ENCODE measurements at regions not wholly inside any gene's neighbourhood (a gene's known extent, or its start where the extent isn't known, plus 50 kb on each side); places are given as distances from the start of the nearest gene placed in this dataset.

GRCh38 chr4:10179957-10180602 is 63.5 kb upstream of the WDR1 start:
- Mint-ChIP-seq H3K27me3 (ENCODE audit: low read depth) (no peaks in the 10 kb centered on the region), H3K27ac (no peak overlapping the region), H3K9me3 (no peaks in the 10 kb centered on the region), H3K36me3 (ENCODE audit: low read depth) (peaks cover 2% of the 10 kb centered on the region), H3K4me3 (no peak overlapping the region), H3K4me1 (ENCODE audit: low read depth) (peaks cover 32% of the 10 kb centered on the region)
- intact Hi-C loops (cut with micrococcal nuclease), result loop anchor here (2.0 to 5.0 kb wide), 2 partner anchors 73 to 77 kb away; no protein-coding TSS in a partner anchor
- CTCF ChIA-PET, result no interaction called here
- no peak for DNase-seq

- Mint-ChIP-seq H3K36me3 (ENCODE audit: low read depth) (peaks cover 2% of the 10 kb centered on the region), H3K9me3 (no peaks in the 10 kb centered on the region), H3K4me3 (no peak overlapping the region), H3K27ac (no peak overlapping the region), H3K27me3 (ENCODE audit: low read depth) (no peaks in the 10 kb centered on the region), H3K4me1 (ENCODE audit: low read depth) (peaks cover 30% of the 10 kb centered on the region)
- DNase-seq, result no peak
- intact Hi-C loops (cut with micrococcal nuclease), result no loop called here
- CTCF ChIA-PET, result no interaction called here
Measured at GRCh38 chr4:10178763-10179162, 62.2 kb upstream of the WDR1 start.

- Mint-ChIP-seq H3K4me3 (no peak overlapping the region), H3K4me1 (ENCODE audit: low read depth) (peaks cover 3% of the 10 kb centered on the region), H3K27ac (no peak overlapping the region), H3K27me3 (ENCODE audit: low read depth) (no peaks in the 10 kb centered on the region), H3K36me3 (ENCODE audit: low read depth) (no peaks in the 10 kb centered on the region), H3K9me3 (no peaks in the 10 kb centered on the region)
- CTCF ChIA-PET, result interaction anchor here (1.2 kb wide), 1 partner anchor 77 kb away, joined by 3 read pairs; no protein-coding TSS in a partner anchor
- intact Hi-C loops (cut with micrococcal nuclease), result no loop called here
- no peak for DNase-seq
Measured at GRCh38 chr4:10175626-10176025, 59.0 kb upstream of the WDR1 start.

GRCh38 chr4:10173754-10174749 is 57.5 kb upstream of the WDR1 start:
- DNase-seq, result no peak
- CTCF ChIA-PET, result interaction anchor here (1.0 to 2.1 kb wide), 5 partner anchors 9 to 1932 kb away, joined by 3 to 9 read pairs (median 4); no protein-coding TSS in a partner anchor
- Mint-ChIP-seq H3K27me3 (ENCODE audit: low read depth) (no peaks in the 10 kb centered on the region), H3K4me1 (ENCODE audit: low read depth) (no peaks in the 10 kb centered on the region), H3K4me3 (no peak overlapping the region), H3K27ac (no peak overlapping the region), H3K9me3 (no peaks in the 10 kb centered on the region), H3K36me3 (ENCODE audit: low read depth) (no peaks in the 10 kb centered on the region)
- intact Hi-C loops (cut with micrococcal nuclease), result no loop called here

- no peak overlapping the region for H3K27ac Mint-ChIP-seq
- H3K36me3 Mint-ChIP-seq (ENCODE audit: low read depth), result no peaks in the 10 kb centered on the region
- H3K9me3 Mint-ChIP-seq, result no peaks in the 10 kb centered on the region
- CTCF ChIA-PET, result interaction anchor here (1.0 to 2.1 kb wide), 3 partner anchors 8 to 1931 kb away, joined by 3 to 9 read pairs (median 3); no protein-coding TSS in a partner anchor
- no peak for DNase-seq
- no peaks in the 10 kb centered on the region for H3K27me3 Mint-ChIP-seq (ENCODE audit: low read depth)
- H3K4me1 Mint-ChIP-seq (ENCODE audit: low read depth), result no peaks in the 10 kb centered on the region
- no peak overlapping the region for H3K4me3 Mint-ChIP-seq
- intact Hi-C loops (cut with micrococcal nuclease), result no loop called here
Measured at GRCh38 chr4:10173037-10173753, 56.6 kb upstream of the WDR1 start.

- CTCF ChIA-PET, result interaction anchor here (1.0 to 1.1 kb wide), 2 partner anchors 14 to 1930 kb away, joined by 3 read pairs; no protein-coding TSS in a partner anchor
- H3K36me3 Mint-ChIP-seq (ENCODE audit: low read depth), result no peaks in the 10 kb centered on the region
Measured at GRCh38 chr4:10172278-10172921, 55.8 kb upstream of the WDR1 start.

GRCh38 chr4:10171055-10171454 is 54.5 kb upstream of the WDR1 start:
- no peaks in the 10 kb centered on the region for H3K36me3 Mint-ChIP-seq (ENCODE audit: low read depth)
- CTCF ChIA-PET, result interaction anchor here (0.5 to 1.9 kb wide), 5 partner anchors 11 to 436 kb away, joined by 3 to 4 read pairs (median 4); no protein-coding TSS in a partner anchor
- intact Hi-C loops (cut with micrococcal nuclease), result no loop called here
- H3K27me3 Mint-ChIP-seq (ENCODE audit: low read depth), result no peaks in the 10 kb centered on the region
- no peak overlapping the region for H3K27ac Mint-ChIP-seq
- no peak for DNase-seq
- H3K4me3 Mint-ChIP-seq, result no peak overlapping the region
- H3K4me1 Mint-ChIP-seq (ENCODE audit: low read depth), result no peaks in the 10 kb centered on the region
- H3K9me3 Mint-ChIP-seq, result no peaks in the 10 kb centered on the region

More at GRCh38 chr4:10172278-10172921, 55.8 kb upstream of the WDR1 start:
- intact Hi-C loops (cut with micrococcal nuclease), result no loop called here
- no peak for DNase-seq
- H3K9me3 Mint-ChIP-seq, result no peaks in the 10 kb centered on the region
- H3K4me3 Mint-ChIP-seq, result no peak overlapping the region
- H3K27me3 Mint-ChIP-seq (ENCODE audit: low read depth), result no peaks in the 10 kb centered on the region
- no peak overlapping the region for H3K27ac Mint-ChIP-seq
- H3K4me1 Mint-ChIP-seq (ENCODE audit: low read depth), result no peaks in the 10 kb centered on the region

- Mint-ChIP-seq H3K4me1 (ENCODE audit: low read depth) (no peaks in the 10 kb centered on the region), H3K9me3 (no peaks in the 10 kb centered on the region), H3K36me3 (ENCODE audit: low read depth) (no peaks in the 10 kb centered on the region), H3K27ac (no peak overlapping the region), H3K27me3 (ENCODE audit: low read depth) (no peaks in the 10 kb centered on the region), H3K4me3 (no peak overlapping the region)
- intact Hi-C loops (cut with micrococcal nuclease), result no loop called here
- CTCF ChIA-PET, result interaction anchor here (0.9 to 1.9 kb wide), 2 partner anchors 11 to 363 kb away, joined by 3 to 4 read pairs; no protein-coding TSS in a partner anchor
- no peak for DNase-seq
Measured at GRCh38 chr4:10169839-10170387, 53.3 kb upstream of the WDR1 start.

- intact Hi-C loops (cut with micrococcal nuclease), result no loop called here
- no peak for DNase-seq
- no peaks in the 10 kb centered on the region for H3K36me3 Mint-ChIP-seq (ENCODE audit: low read depth)
- H3K4me3 Mint-ChIP-seq, result no peak overlapping the region
- H3K27ac Mint-ChIP-seq, result no peak overlapping the region
- H3K4me1 Mint-ChIP-seq (ENCODE audit: low read depth), result no peaks in the 10 kb centered on the region
- no peaks in the 10 kb centered on the region for H3K27me3 Mint-ChIP-seq (ENCODE audit: low read depth)
- no peaks in the 10 kb centered on the region for H3K9me3 Mint-ChIP-seq
- CTCF ChIA-PET, result interaction anchor here (1.1 to 1.5 kb wide), 3 partner anchors 14 to 236 kb away, joined by 3 to 4 read pairs (median 3); no protein-coding TSS in a partner anchor
Measured at GRCh38 chr4:10168151-10168550, 51.6 kb upstream of the WDR1 start.

GRCh38 chr4:10167201-10167600 is 50.6 kb upstream of the WDR1 start:
- Mint-ChIP-seq H3K36me3 (ENCODE audit: low read depth) (no peaks in the 10 kb centered on the region), H3K4me3 (no peak overlapping the region), H3K4me1 (ENCODE audit: low read depth) (peaks cover 4% of the 10 kb centered on the region), H3K27ac (no peak overlapping the region), H3K27me3 (ENCODE audit: low read depth) (no peaks in the 10 kb centered on the region), H3K9me3 (no peaks in the 10 kb centered on the region)
- CTCF ChIA-PET, result interaction anchor here (1.5 kb wide), 1 partner anchor 15 kb away, joined by 3 read pairs; no protein-coding TSS in a partner anchor
- no peak for DNase-seq
- intact Hi-C loops (cut with micrococcal nuclease), result no loop called here
